MCF 10A (cell line): ENCODE measurements at regions not wholly inside any gene's neighbourhood (a gene's known extent, or its start where the extent isn't known, plus 50 kb on each side); places are given as distances from the start of the nearest gene placed in this dataset.

ENCODE experiments used
- BruUV-seq: library from RNA; stranded (reverse); fragments of 400-500 nt; replicated peaks from 2 replicates; lab custom pipeline; 2021; lab: Mats Ljungman, UMichigan
- CTCF ChIA-PET: fragments of 300-600 bp; sonication (Branson Sonifier 250); formaldehyde crosslinking; extraction: SDS; loops from one replicate; lab custom pipeline; 2021; ENCODE audit warnings: antibody characterized with exemption, inconsistent platforms; lab: Yijun Ruan, JAX
- POLR2A ChIA-PET: fragments of 300-600, 350-650 bp; sonication (Branson Sonifier 250); formaldehyde crosslinking; extraction: SDS; loops from one replicate; lab custom pipeline; 2020; ENCODE audit warnings: antibody characterized with exemption, inconsistent platforms; lab: Yijun Ruan, JAX
- DNase-seq: peaks from one replicate; pipeline ENCODE4 v3.0.0-alpha.2; 2018; ENCODE audit not compliant: unreplicated experiment
- H3K27ac Mint-ChIP-seq: one replicate; pipeline ENCODE4 v1.8.0; 2022; ENCODE audit warnings: mild to moderate bottlenecking, low read depth, mixed read lengths; ENCODE audit not compliant: unreplicated experiment
- H3K27me3 Mint-ChIP-seq: one replicate; pipeline ENCODE4 v1.8.0; 2022; ENCODE audit warnings: mixed read lengths; ENCODE audit not compliant: insufficient read depth, unreplicated experiment
- H3K36me3 Mint-ChIP-seq: one replicate; pipeline ENCODE4 v1.8.0; 2022; ENCODE audit warnings: mild to moderate bottlenecking, moderate library complexity, mixed read lengths; ENCODE audit not compliant: insufficient read depth, unreplicated experiment
- H3K4me1 Mint-ChIP-seq: one replicate; pipeline ENCODE4 v1.8.0; 2022; ENCODE audit warnings: mixed read lengths; ENCODE audit not compliant: insufficient read depth, unreplicated experiment
- H3K4me3 Mint-ChIP-seq: one replicate; pipeline ENCODE4 v1.8.0; 2022; ENCODE audit warnings: mild to moderate bottlenecking, moderate library complexity, mixed read lengths; ENCODE audit not compliant: unreplicated experiment
- H3K9me3 Mint-ChIP-seq: one replicate; pipeline ENCODE4 v1.8.0; 2022; ENCODE audit warnings: mixed read lengths; ENCODE audit not compliant: unreplicated experiment
- intact Hi-C: fragments of 100-400 bp; cut with micrococcal nuclease; formaldehyde crosslinking; loops from 2 replicates; pipeline ENCODE4 v1.14.1; 2022
- TF ChIP-seq, protein P1 (sequence below): fragments of 200-600 bp; IDR thresholded peaks from one replicate; pipeline ENCODE4 v1.8.0; 2022; ENCODE audit warnings: antibody characterized with exemption, mild to moderate bottlenecking; ENCODE audit not compliant: unreplicated experiment

DNA sequence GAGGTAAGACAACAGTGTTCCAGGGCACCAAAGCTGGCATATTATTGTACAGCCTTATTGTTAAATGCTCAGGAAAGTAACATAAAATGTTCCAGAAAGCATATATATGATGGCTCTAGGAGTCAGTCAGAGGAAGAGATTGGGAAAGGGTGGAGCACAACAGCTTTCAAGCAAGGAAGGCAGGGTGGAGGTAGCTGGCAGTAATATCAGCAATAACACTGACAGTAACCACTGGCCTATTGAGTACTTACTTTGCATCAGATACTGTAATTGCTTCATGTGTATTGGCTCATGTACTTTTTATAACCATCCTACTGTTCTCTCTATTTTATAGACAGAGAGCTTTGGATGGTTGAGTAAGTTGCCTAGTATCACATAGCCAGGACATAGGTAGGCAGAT lies 830.2 kb downstream of the DHX35 start:
- ChIA-PET CTCF (interaction anchor here (0.5 to 1.3 kb wide), 4 partner anchors 266 to 634 kb away, joined by 3 read pairs; no protein-coding TSS in a partner anchor), POLR2A (interaction anchor here (0.7 kb wide), 1 partner anchor 96 kb away, joined by 3 read pairs; no protein-coding TSS in a partner anchor)
- Mint-ChIP-seq H3K4me3 (no peak overlapping the region), H3K36me3 (no peaks in the 10 kb centered on the region), H3K27ac (no peak overlapping the region), H3K9me3 (no peaks in the 10 kb centered on the region), H3K27me3 (no peaks in the 10 kb centered on the region), H3K4me1 (peaks cover 12% of the 10 kb centered on the region)
- TF ChIP-seq, protein P1, sequence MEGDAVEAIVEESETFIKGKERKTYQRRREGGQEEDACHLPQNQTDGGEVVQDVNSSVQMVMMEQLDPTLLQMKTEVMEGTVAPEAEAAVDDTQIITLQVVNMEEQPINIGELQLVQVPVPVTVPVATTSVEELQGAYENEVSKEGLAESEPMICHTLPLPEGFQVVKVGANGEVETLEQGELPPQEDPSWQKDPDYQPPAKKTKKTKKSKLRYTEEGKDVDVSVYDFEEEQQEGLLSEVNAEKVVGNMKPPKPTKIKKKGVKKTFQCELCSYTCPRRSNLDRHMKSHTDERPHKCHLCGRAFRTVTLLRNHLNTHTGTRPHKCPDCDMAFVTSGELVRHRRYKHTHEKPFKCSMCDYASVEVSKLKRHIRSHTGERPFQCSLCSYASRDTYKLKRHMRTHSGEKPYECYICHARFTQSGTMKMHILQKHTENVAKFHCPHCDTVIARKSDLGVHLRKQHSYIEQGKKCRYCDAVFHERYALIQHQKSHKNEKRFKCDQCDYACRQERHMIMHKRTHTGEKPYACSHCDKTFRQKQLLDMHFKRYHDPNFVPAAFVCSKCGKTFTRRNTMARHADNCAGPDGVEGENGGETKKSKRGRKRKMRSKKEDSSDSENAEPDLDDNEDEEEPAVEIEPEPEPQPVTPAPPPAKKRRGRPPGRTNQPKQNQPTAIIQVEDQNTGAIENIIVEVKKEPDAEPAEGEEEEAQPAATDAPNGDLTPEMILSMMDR, result no peak
- BruUV-seq, result no TSS peak
- DNase-seq, result no peak
- intact Hi-C loops, result no loop called here

DNA sequence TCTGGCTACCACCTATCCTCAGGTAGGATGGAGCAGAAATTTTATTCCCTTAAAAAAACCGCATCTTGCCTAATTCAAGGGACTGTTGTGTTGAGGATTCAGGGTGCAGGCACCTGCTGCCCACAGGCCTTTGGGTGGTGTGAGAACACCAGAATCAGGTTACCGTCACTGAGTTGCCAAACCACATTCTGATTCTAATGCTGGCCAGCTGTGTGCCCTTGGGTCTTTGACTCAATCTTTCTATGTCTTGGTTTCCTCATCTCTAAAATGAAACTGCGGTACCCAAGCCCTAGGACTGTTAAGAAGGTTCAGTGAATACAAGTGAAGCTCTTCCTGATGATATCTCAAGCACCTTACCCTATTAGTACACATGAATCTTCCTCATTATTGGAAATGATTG lies 827.3 kb downstream of the DHX35 start:
- no peaks in the 10 kb centered on the region for H3K9me3 Mint-ChIP-seq
- no TSS peak for BruUV-seq
- CTCF ChIA-PET, result interaction anchor here (0.7 to 1.3 kb wide), 5 partner anchors 88 to 1174 kb away, joined by 3 read pairs; no protein-coding TSS in a partner anchor
- no peak overlapping the region for H3K27ac Mint-ChIP-seq
- H3K4me1 Mint-ChIP-seq, result no peaks in the 10 kb centered on the region
- TF ChIP-seq, protein P1, result no peak
- H3K36me3 Mint-ChIP-seq, result no peaks in the 10 kb centered on the region
- no peak overlapping the region for H3K4me3 Mint-ChIP-seq
- no peaks in the 10 kb centered on the region for H3K27me3 Mint-ChIP-seq
- intact Hi-C loops, result no loop called here
- DNase-seq, result peak; percentile 42
- POLR2A ChIA-PET, result interaction anchor here (1.0 kb wide), 1 partner anchor 36 kb away, joined by 5 read pairs; no protein-coding TSS in a partner anchor

DNA sequence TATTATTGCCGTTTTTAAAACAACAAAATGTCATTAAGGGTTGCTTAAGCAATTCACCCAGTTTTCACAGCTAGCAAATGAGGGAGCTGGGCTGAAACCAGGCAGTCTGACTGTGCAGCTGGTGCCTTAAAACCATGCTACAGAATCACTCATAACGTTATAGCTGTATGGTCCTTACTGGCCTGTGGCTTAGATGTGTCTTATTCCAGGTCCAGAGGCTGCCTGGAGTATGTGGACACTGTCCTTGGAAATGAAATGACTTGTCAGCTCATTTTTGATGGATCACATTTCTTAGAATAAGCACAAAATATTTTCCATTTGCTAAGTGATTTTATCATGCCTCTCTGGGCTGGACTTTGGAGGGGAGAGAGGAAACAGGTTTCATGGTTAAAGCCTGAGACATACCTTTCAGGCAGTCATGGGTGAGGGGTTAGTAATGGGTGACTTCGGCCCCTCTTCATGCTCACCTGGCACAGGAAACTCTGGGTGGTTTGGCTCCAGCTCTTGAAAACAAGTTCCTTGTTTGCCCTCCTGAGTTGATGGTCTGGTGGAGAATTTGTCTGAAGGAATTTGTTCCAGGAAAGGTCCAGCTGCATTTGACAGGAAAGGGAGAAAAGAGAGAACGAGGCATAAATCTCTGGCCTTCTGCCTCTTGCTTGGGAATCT lies 823.2 kb downstream of the DHX35 start:
- H3K4me3 Mint-ChIP-seq, result no peak overlapping the region
- no peaks in the 10 kb centered on the region for H3K9me3 Mint-ChIP-seq
- TF ChIP-seq, protein P1, result no peak
- intact Hi-C loops, result no loop called here
- H3K36me3 Mint-ChIP-seq, result no peaks in the 10 kb centered on the region
- DNase-seq, result no peak
- no peak overlapping the region for H3K27ac Mint-ChIP-seq
- no peaks in the 10 kb centered on the region for H3K27me3 Mint-ChIP-seq
- CTCF ChIA-PET, result interaction anchor here (0.6 to 1.9 kb wide), 5 partner anchors 9 to 789 kb away, joined by 3 to 4 read pairs (median 3); no protein-coding TSS in a partner anchor
- POLR2A ChIA-PET, result interaction anchor here (3.1 kb wide), 1 partner anchor 10 kb away, joined by 15 read pairs; no protein-coding TSS in a partner anchor
- no peaks in the 10 kb centered on the region for H3K4me1 Mint-ChIP-seq
- no TSS peak for BruUV-seq

DNA sequence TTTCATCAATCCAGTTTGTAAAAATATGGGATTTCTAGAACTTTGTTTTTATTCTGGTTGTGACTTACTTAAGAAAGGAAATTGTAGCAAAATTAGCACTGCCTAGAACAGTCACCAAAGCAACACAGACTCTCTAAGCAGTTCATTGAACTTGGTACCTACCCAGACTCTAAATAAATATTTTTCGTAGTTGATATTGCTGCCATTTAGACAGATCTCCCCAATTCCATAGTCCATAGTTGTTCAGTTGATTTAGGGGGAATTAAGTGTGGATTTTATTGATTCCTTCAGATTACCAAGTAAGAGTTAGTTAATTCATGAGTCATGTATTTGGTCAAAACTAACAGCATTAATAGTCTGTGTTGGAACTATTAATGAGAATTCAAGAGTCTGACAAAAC lies 822.5 kb downstream of the DHX35 start:
- no peak for DNase-seq
- Mint-ChIP-seq H3K4me1 (no peaks in the 10 kb centered on the region), H3K36me3 (no peaks in the 10 kb centered on the region), H3K27me3 (no peaks in the 10 kb centered on the region), H3K9me3 (no peaks in the 10 kb centered on the region), H3K4me3 (no peak overlapping the region), H3K27ac (no peak overlapping the region)
- CTCF ChIA-PET, result interaction anchor here (0.6 to 1.9 kb wide), 3 partner anchors 10 to 101 kb away, joined by 3 to 4 read pairs (median 4); no protein-coding TSS in a partner anchor
- TF ChIP-seq, protein P1, result no peak
- POLR2A ChIA-PET, result interaction anchor here (1.2 to 3.1 kb wide), 2 partner anchors 9 to 10 kb away, joined by 4 to 15 read pairs; no protein-coding TSS in a partner anchor
- intact Hi-C loops, result no loop called here
- no TSS peak for BruUV-seq
